Occipital lobe (tissue), 1 donor: ENCODE measurements at regions not wholly inside any gene's neighbourhood (a gene's known extent, or its start where the extent isn't known, plus 50 kb on each side); places are given as distances from the start of the nearest gene placed in this dataset.

Source experiments
- DNase-seq: peaks from one replicate; lab custom pipeline; 2025; lab: John Stamatoyannopoulos, UW

DNA sequence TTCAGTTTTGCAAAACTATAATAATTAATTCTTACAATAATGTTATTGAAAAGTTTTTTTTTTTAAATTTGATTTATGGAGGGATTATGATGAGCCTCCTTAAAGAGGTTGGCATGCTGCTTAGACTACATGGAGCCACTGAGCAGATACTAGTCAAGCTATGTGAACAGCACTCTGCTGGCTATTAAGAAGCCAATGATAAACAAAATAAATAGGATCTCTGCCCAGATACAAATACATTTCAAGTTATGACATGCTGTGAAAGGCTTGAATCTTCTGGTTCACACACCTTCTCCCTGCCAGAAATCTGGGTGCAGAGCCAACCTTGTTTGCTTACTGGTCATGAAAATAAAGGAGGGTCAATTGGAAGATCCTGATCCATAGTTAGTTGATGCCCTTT, 107.4 kb upstream of the NAV3 start:
- DNase-seq, result no peak

DNA sequence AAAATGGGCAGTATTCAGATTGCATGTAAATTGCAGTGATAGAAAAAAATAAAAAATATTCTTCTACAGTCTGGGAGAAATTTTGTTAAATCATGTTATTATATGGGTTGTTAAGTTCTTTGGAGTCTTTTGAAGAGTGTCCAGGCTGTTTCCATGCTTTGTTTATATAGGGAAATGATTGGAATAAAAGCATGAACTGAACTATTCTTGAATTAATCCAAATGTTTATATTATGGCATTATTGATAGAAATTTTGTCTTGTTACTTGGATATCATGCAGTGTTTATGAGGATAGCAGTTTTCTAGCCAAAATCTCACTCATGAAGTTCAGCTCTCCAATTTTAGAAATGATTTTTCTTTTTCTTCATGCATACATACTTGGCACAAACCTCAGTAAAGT, 108.2 kb upstream of the NAV3 start:
- no peak for DNase-seq

DNA sequence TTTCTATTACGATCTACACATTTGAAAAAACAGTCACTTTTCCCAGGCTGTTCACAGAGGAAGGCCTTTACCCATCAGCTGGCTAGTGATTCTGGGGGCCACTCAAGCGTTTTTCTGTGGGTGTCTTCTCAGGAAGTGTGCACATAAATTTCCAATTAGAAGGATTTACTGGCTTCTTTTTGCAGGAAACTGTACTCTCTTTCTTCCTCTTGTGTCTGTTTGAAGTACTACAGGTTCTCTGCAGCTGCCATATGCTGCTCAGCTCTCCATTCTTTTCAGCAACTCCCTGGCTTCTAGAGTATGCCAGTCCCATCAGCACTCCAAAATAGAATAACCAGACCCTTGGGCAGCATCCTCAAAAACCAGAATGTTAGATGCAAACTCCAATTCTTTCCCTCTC, 110.4 kb upstream of the NAV3 start:
- DNase-seq, result no peak

DNA sequence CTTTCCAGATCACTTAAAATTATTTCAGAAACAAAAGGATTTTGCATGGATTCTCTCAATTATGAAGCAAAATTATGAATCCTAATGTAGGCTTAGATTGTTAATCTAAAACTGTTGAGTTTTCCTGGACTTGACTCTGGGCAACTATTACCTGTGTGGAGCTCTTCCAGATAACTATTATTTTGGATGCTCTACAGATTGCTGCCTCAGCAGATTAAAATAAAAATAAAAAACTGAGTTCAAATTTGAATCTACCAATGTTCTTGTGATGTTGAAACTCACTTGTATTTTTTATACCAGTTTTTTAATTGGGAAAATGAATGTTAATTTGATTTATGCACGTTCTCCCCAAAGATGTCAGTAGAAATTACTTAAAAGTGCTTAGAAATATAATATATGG, 120.5 kb upstream of the NAV3 start:
- DNase-seq, result no peak

DNA sequence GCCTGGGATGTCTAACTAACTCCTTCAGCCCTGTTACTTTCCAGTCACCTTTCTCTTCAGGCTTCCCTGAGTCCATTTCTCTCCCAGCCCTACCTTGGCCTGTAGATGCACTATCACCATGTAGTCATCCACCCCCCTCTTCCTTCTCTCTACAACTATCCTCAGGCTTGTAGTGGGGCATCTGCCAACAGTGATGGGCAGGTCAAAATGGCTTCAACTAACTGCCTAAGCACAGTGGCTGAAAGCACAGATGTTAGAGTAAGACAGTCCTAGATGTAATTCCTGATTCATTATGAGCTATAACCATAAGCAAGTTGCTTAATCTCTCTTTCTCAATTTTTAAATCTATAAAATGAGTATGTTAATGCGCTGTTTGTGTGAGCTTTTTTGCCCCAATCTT, 133.6 kb upstream of the NAV3 start:
- DNase-seq, result no peak

GRCh38 chr12:77696183-77696582, 134.5 kb upstream of the NAV3 start:
- no peak for DNase-seq

- DNase-seq, result no peak
Measured at GRCh38 chr12:77689510-77690086, 141.1 kb upstream of the NAV3 start.

DNA sequence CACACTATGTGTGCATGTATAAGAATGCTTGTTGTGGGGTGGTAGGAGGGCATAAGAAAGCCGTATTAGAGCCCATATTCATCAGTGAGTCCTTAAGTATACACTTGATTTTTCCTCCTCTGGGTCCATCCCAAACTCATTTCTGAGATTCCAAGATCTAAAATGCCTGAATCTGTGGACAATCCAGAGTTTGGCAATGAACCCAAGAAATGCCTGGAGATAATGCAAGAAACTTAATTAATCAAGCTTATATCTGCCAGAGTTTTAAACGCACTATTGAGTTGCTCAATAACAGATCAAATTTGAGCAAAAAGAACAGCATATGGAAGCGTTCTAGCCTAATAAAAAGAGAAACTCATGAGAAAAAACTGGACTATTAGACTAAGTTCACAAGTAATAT, 143.4 kb upstream of the NAV3 start:
- DNase-seq, result no peak

GRCh38 chr12:77686760-77687159, 143.9 kb upstream of the NAV3 start:
- DNase-seq, result no peak

- no peak for DNase-seq
Measured at GRCh38 chr12:77685901-77686300, 144.8 kb upstream of the NAV3 start.

GRCh38 chr12:77685112-77685511, 145.6 kb upstream of the NAV3 start:
- DNase-seq, result peak; percentile 14

- no peak for DNase-seq
Measured at GRCh38 chr12:77682488-77682887, 148.2 kb upstream of the NAV3 start.

- DNase-seq, result no peak
Measured at GRCh38 chr12:77681726-77682125, 149.0 kb upstream of the NAV3 start.

DNA sequence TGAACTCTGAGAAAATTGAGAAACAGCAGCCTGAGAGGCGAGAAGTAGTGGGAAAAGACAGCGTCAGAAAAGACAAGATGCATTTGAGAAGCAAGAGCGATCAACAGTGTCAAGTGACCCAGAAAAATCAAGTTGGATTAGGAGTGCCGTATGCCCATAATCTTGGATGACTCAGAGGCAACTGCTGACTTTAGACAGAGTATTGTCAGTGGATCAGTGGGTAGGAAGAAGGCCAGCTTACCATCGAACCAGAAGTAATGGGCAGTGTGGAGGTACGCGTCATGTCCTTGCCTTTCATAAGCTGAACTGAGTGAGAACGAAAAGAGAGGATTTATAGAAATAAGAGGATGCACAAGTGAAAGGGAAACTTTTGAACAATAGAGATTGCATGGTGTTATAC, 151.0 kb upstream of the NAV3 start:
- no peak for DNase-seq

- no peak for DNase-seq
Measured at GRCh38 chr12:77678621-77679020, 152.1 kb upstream of the NAV3 start.

GRCh38 chr12:77667101-77667500, 163.6 kb upstream of the NAV3 start:
- no peak for DNase-seq

DNA sequence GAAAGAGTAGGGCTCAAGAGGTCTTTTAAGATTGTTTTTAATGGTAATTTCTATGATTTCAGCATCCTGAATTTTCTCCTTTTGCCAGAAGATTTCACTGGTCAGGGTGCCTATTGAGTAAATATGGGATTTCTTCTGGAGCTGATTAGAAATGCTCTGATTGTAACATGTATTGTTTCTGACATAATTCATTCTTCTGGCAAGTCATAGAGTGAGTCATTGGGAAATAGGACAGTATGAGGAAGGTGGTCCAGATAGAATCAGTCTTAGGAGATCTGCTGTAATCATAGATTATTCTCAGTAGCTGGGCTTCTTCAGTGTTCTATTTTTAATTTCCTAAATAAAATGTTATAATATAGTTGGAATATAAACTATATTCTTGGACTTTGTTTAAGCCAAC, 182.0 kb upstream of the NAV3 start:
- DNase-seq, result no peak

DNA sequence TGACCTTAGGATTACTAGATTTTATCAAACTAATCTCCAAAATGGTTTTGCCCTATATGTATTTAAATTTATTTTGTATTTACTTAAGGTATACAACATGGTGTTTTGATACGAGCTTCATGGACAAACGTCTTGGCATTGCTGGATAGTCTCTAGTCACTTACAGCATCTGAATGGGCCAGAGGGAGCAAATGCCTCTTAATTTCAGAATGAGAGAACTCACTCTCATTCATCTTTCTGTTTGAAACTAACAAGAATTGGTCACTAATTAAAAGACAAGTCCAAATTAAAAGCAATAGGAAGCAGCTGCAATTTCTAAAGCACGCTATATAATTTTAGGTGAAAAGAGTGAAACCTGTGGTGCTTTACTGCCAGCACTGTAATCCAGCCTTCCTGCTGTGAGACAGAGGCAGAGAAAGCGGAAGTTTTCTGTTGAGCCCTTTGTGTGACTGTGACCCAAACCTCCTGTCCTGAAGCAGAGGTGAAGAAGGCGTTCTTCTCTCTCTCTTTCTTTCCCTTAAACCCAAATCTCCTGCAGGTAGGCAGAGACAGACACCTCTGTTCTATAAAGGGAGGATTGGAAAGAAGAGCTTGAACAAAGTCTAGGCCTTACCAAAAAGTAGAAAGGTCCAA, 184.6 kb upstream of the NAV3 start:
- DNase-seq, result no peak

DNA sequence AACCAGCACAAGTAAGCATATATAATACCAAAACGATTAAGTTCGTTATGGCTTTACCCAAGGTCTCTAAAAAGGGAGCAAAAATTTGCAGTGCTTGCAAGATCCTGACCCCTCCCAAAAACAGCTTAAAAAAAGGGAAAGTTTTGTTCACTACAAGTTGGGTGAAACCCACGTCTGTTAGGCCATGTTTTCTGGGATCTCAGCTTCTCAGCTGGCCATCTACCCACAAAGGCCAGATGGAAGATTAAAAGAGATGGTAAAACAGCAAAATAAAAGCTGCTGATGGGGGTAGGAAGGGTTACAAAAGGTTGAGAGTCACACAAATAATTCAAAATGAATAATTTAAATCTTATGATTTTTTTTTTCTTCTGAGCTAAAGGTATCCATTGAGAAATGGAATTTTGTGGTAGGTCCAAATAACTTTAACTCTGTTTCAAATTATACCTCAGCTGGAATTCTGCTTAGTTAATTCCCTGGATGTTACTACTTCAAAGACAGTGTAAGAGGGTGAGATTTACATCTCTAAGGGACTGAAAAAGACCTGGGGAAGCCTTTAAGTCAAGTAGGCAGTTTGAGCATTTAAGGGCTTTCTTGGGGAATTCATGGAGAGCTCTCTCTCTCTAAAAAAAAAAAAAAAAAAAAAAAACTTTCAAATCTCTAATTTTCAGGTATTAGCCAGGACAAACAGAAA, 185.6 kb upstream of the NAV3 start:
- DNase-seq, result no peak

GRCh38 chr12:77642246-77642645, 188.4 kb upstream of the NAV3 start:
- DNase-seq, result no peak

DNA sequence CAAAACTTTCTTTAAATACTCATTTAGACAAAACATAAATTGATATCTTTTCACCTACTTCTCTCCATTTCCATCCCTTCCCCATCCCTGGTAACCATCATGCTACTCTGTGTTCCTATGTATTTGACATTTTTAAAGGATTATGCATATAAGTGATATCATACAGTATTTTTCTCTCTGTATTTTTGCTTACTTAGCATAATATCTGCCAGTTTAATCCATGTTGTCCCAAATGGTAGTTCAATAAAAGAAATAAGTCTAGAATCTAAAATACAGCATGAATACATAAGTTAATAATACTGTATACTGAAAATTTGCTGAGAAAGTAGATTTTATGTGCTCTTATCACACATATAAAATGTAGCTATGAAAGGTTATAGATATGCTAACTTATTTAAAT, 190.3 kb upstream of the NAV3 start:
- no peak for DNase-seq

GRCh38 chr12:77630790-77631445, 199.8 kb upstream of the NAV3 start:
- DNase-seq, result no peak

GRCh38 chr12:77630344-77630743, 200.3 kb upstream of the NAV3 start:
- DNase-seq, result no peak
